GM12878 (cell line): ENCODE measurements at regions not wholly inside any gene's neighbourhood (a gene's known extent, or its start where the extent isn't known, plus 50 kb on each side); places are given as distances from the start of the nearest gene placed in this dataset.

Source experiments
- ATAC-seq: fragments of 200-7000 bp; cut with Tn5 transposase; 3 replicates; pipeline ENCODE4 v1.9.1; 2020; ENCODE audit warnings: mild to moderate bottlenecking, moderate library complexity
- BruUV-seq: library from RNA; stranded (reverse); fragments of 400-500 nt; replicated peaks from 2 replicates; lab custom pipeline; 2021; lab: Mats Ljungman, UMichigan
- CTCF ChIA-PET: fragments of 300-600 bp; sonication (Branson Sonifier 250); formaldehyde crosslinking; extraction: SDS; loops from one replicate; lab custom pipeline; 2021; ENCODE audit warnings: inconsistent platforms; lab: Yijun Ruan, JAX
- POLR2A ChIA-PET: fragments of 350-600 bp; formaldehyde crosslinking; extraction: SDS; loops from one replicate; lab custom pipeline; 2021; ENCODE audit warnings: inconsistent platforms; lab: Charles Lee
- RAD21 ChIA-PET: fragments of 300-600 bp; sonication (Branson Sonifier 250); formaldehyde crosslinking; loops from one replicate; lab custom pipeline; 2023; ENCODE audit warnings: antibody characterized with exemption; ENCODE audit not compliant: unreplicated experiment; lab: Charles Lee
- SMC1A ChIA-PET: fragments of 300-600 bp; sonication (Branson Sonifier 250); formaldehyde crosslinking; loops from one replicate; lab custom pipeline; 2023; ENCODE audit not compliant: unreplicated experiment, uncharacterized antibody; lab: Charles Lee
- DNase-seq: peaks from one replicate; pipeline ENCODE4 v3.0.0-alpha.2; 2011; ENCODE audit warnings: low read depth, low spot score
- FAIRE-seq: peaks from 3 replicates; lab custom pipeline; 2011; peaks lifted over from hg19 to GRCh38; lab: Jason Lieb, UNC
- H2AFZ ChIP-seq: 2 replicates; pipeline ENCODE4 v1.6.0; 2011; ENCODE audit warnings: low read depth, low read length, control low read depth; ENCODE audit not compliant: control insufficient read depth
- H3K27ac ChIP-seq: 2 replicates; pipeline ENCODE4 v1.5.1; 2011; ENCODE audit warnings: control low read depth; ENCODE audit not compliant: control insufficient read depth, insufficient read depth
- H3K27me3 ChIP-seq, 2 experiments: replicated peaks in 1 of 2; 2 replicates each; pipeline versions ENCODE4 v1.6.0 to v1.6.1; 2011; ENCODE audit warnings: low read length in 1 of 2; ENCODE audit not compliant: control insufficient read depth in 2 of 2, insufficient read depth in 2 of 2
- H3K36me3 ChIP-seq, 2 experiments: 2 replicates each; pipeline ENCODE4 v1.5.1; 2011; ENCODE audit warnings: low read length in 1 of 2; ENCODE audit not compliant: control insufficient read depth in 2 of 2, insufficient read depth in 2 of 2
- H3K4me1 ChIP-seq: 2 replicates; pipeline ENCODE4 v1.6.1; 2011; ENCODE audit warnings: mild to moderate bottlenecking, low read length, moderate library complexity, mixed read lengths; ENCODE audit not compliant: control insufficient read depth, insufficient read depth
- H3K4me2 ChIP-seq: 2 replicates; pipeline ENCODE4 v1.6.0; 2011; ENCODE audit warnings: control low read depth; ENCODE audit not compliant: control insufficient read depth, insufficient read depth
- H3K4me3 ChIP-seq: fragments of 200-600 bp; sonication (generic); 2 replicates; pipeline ENCODE4 v1.5.1; 2016
- H3K79me2 ChIP-seq: 2 replicates; pipeline ENCODE4 v1.6.0; 2011; ENCODE audit warnings: low read length; ENCODE audit not compliant: control insufficient read depth, insufficient read depth
- H3K9ac ChIP-seq: 2 replicates; pipeline ENCODE4 v1.8.0; 2011; ENCODE audit warnings: low read length, control low read depth, mixed read lengths; ENCODE audit not compliant: control insufficient read depth, insufficient read depth
- H3K9me3 ChIP-seq: replicated peaks from 3 replicates; pipeline ENCODE4 v1.5.1; 2011; ENCODE audit warnings: mild to moderate bottlenecking, low read length; ENCODE audit not compliant: control insufficient read depth, insufficient read depth
- H4K20me1 ChIP-seq: 2 replicates; pipeline ENCODE4 v1.6.0; 2011; ENCODE audit not compliant: control insufficient read depth, insufficient read depth
- CBX3 ChIP-seq: fragments of 200-600 bp; sonication (generic); IDR thresholded peaks from 2 replicates; pipeline ENCODE4 v1.6.1; 2016; ENCODE audit warnings: low read depth, borderline replicate concordance
- DPF2 ChIP-seq: fragments of 450-650 bp; IDR thresholded peaks from 2 replicates; pipeline ENCODE4 v1.6.1; 2017; ENCODE audit warnings: mild to moderate bottlenecking
- ETV6 ChIP-seq, 2 experiments: fragments of 450-650 bp in 1 of 2; IDR thresholded peaks in 1 of 2; conservative IDR thresholded peaks in 1 of 2; 2 replicates each; pipeline ENCODE4 v1.6.1; 2014; ENCODE audit warnings: antibody characterized with exemption in 1 of 2, borderline replicate concordance in 1 of 2, low read depth in 1 of 2, mild to moderate bottlenecking in 1 of 2, moderate library complexity in 1 of 2
- IKZF2 ChIP-seq, 2 experiments: fragments of 450-650 bp; IDR thresholded peaks; 2 replicates each; pipeline ENCODE4 v1.6.1; 2017; ENCODE audit warnings: mild to moderate bottlenecking in 2 of 2, moderate library complexity in 2 of 2
- KDM1A ChIP-seq: fragments of 200-600 bp; sonication (generic); IDR thresholded peaks from 2 replicates; pipeline ENCODE4 v1.6.1; 2016; ENCODE audit warnings: borderline replicate concordance
- NR2C1 ChIP-seq: fragments of 450-650 bp; IDR thresholded peaks from 2 replicates; pipeline ENCODE4 v1.6.1; 2017; ENCODE audit warnings: antibody characterized with exemption, mild to moderate bottlenecking, moderate library complexity
- RFX5 ChIP-seq: IDR thresholded peaks from 2 replicates; pipeline ENCODE4 v1.6.1; 2011; ENCODE audit warnings: low read depth, low read length, improper control_type of control experiment
- RUNX3 ChIP-seq: IDR thresholded peaks from 2 replicates; pipeline ENCODE4 v1.6.1; 2012; ENCODE audit warnings: low read length, inconsistent platforms
- SMC3 ChIP-seq: IDR thresholded peaks from 2 replicates; pipeline ENCODE4 v1.6.1; 2011; ENCODE audit warnings: low read length, improper control_type of control experiment, borderline replicate concordance
- TCF12 ChIP-seq: IDR thresholded peaks from 2 replicates; pipeline ENCODE4 v1.6.1; 2011; ENCODE audit warnings: low read depth, mild to moderate bottlenecking, low read length
- ZNF24 ChIP-seq: fragments of 450-650 bp; IDR thresholded peaks from 2 replicates; pipeline ENCODE4 v1.6.1; 2017; ENCODE audit warnings: antibody characterized with exemption, mild to moderate bottlenecking
- ZNF274 ChIP-seq: IDR thresholded peaks from one replicate; pipeline ENCODE4 v1.8.0; 2011; ENCODE audit not compliant: insufficient read length, insufficient read depth
- ZNF622 ChIP-seq: fragments of 450-650 bp; IDR thresholded peaks from 2 replicates; pipeline ENCODE4 v1.6.1; 2017; ENCODE audit warnings: mild to moderate bottlenecking, inconsistent platforms
- WGBS: methylation state at CpG from one replicate; pipeline ENCODE4 v1.1.6; 2016; ENCODE audit warnings: low lambda C conversion rate; ENCODE audit not compliant: insufficient replicate concordance, insufficient coverage; ENCODE audit errors: missing lambda C conversion rate; 5-methylcytosine and 5-hydroxymethylcytosine counted together
- in situ Hi-C: fragments of 300-500 bp; cut with MboI; formaldehyde crosslinking; loops from 9 replicates; pipeline ENCODE4 v1.14.3; 2018; ENCODE audit warnings: mixed read lengths
- intact Hi-C: fragments of 100-400 bp; cut with micrococcal nuclease; formaldehyde crosslinking; loops from one replicate; pipeline ENCODE4 v1.14.2; 2022; ENCODE audit not compliant: unreplicated experiment
- TF ChIP-seq, protein P1 (sequence below): fragments of 450-650 bp; IDR thresholded peaks from 2 replicates; pipeline ENCODE4 v1.6.1; 2017; ENCODE audit warnings: mild to moderate bottlenecking, low read depth, inconsistent platforms; ENCODE audit not compliant: poor library complexity, severe bottlenecking
- TF ChIP-seq, protein P2 (sequence below): fragments of 450-650 bp; IDR thresholded peaks from 2 replicates; pipeline ENCODE4 v1.6.1; 2017; ENCODE audit warnings: mild to moderate bottlenecking, moderate library complexity
- TF ChIP-seq, protein P3 (sequence below): fragments of 450-650 bp; IDR thresholded peaks from 2 replicates; pipeline ENCODE4 v1.6.1; 2016; ENCODE audit warnings: mild to moderate bottlenecking

DNA sequence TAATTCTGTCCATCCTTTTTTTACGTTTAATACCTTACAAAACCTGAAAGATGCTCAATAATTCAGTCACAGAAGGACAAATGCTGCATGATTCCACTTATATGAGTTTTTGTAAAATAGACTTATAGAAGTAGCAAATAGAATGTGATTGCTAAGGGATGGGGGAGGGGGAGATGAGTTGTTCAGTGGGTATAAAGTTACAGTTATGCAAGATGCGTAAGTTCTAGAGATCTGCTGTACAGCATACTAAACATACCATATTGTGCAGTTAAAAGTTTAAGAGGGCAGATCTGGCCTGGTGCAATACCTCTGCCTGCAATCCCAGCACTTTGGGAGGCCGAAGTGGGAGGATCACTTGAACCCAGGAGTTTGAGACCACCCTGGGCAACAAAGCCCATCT lies 78.8 kb downstream of the TET3 start (continued):
- TF ChIP-seq, protein P1, sequence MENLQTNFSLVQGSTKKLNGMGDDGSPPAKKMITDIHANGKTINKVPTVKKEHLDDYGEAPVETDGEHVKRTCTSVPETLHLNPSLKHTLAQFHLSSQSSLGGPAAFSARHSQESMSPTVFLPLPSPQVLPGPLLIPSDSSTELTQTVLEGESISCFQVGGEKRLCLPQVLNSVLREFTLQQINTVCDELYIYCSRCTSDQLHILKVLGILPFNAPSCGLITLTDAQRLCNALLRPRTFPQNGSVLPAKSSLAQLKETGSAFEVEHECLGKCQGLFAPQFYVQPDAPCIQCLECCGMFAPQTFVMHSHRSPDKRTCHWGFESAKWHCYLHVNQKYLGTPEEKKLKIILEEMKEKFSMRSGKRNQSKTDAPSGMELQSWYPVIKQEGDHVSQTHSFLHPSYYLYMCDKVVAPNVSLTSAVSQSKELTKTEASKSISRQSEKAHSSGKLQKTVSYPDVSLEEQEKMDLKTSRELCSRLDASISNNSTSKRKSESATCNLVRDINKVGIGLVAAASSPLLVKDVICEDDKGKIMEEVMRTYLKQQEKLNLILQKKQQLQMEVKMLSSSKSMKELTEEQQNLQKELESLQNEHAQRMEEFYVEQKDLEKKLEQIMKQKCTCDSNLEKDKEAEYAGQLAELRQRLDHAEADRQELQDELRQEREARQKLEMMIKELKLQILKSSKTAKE = no peak

DNA sequence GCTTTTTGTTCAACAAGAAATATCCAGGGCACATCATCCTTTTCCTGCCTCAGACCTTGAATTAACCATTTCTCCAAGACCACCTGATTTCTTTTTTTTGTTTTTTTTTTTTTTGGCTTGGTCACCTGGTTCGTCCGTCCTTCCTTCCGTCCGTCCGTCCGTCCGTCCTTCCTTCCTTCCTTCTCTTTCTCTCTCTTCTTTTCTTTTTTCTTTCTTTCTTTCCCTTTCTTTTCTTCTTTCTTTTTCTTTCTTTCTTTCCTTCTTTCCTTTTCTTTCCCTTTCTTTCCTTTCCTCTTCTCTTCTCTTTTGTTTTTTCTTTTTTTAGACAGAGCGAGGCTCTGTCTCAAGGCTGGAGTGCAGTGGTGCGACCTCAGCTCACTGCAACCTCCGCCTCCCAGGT lies 80.7 kb downstream of the TET3 start:
- FAIRE-seq (no peak), DNase-seq (no peak), ATAC-seq (no peak)
- WGBS = 65% methylated on average over 10 of the region's 10 CpGs
- ChIA-PET RAD21 (interaction anchor here (0.6 kb wide), 1 partner anchor 317 kb away, joined by 3 read pairs; no protein-coding TSS in a partner anchor), CTCF (interaction anchor here (0.7 to 2.0 kb wide), 2 partner anchors 10 to 77 kb away, joined by 3 to 7 read pairs; no protein-coding TSS in a partner anchor), POLR2A (interaction anchor here (0.7 kb wide), 1 partner anchor 142 kb away, joined by 3 read pairs; no protein-coding TSS in a partner anchor), SMC1A (interaction anchor here (0.5 to 2.5 kb wide), 7 partner anchors 8 to 78 kb away, joined by 3 to 11 read pairs (median 4); no protein-coding TSS in a partner anchor)
- Histone ChIP-seq H3K4me3 (no peak overlapping the region), H3K9ac (no peak overlapping the region), H3K27ac (no peak overlapping the region), H3K79me2 (peaks cover 31% of the 10 kb centered on the region), H3K4me2 (no peak overlapping the region), H3K36me3 (peaks cover 0 to 12% of the 10 kb centered on the region in 2 experiments; a peak in 2 of 4 replicates), H3K9me3 (no peaks in the 10 kb centered on the region; the same call in 2 of the 3 replicates), H2AFZ (no peak overlapping the region), H3K27me3 (no peaks in the 10 kb centered on the region), H4K20me1 (no peaks in the 10 kb centered on the region), H3K4me1 (no peaks in the 10 kb centered on the region)
- BruUV-seq = no TSS peak
- in situ Hi-C loops (no loop called here), intact Hi-C loops (no loop called here)
- TF ChIP-seq KDM1A (no peak), DPF2 (no peak), NR2C1 (no peak), TCF12 (no peak), ZNF24 (no peak), SMC3 (no peak), RFX5 (no peak), ZNF622 (no peak), IKZF2 (IDR thresholded peaks at IDR 0.05) (no peak), RUNX3 (no peak), CBX3 (no peak), ETV6 (conservative IDR thresholded peaks at IDR 0.05 in 1 of 2, IDR thresholded peaks at IDR 0.05 in 1 of 2; ENCODE audit: borderline replicate concordance in 1 of 2, low read depth in 1 of 2) (no peak), ZNF274 (no peak)
- TF ChIP-seq, protein P2, sequence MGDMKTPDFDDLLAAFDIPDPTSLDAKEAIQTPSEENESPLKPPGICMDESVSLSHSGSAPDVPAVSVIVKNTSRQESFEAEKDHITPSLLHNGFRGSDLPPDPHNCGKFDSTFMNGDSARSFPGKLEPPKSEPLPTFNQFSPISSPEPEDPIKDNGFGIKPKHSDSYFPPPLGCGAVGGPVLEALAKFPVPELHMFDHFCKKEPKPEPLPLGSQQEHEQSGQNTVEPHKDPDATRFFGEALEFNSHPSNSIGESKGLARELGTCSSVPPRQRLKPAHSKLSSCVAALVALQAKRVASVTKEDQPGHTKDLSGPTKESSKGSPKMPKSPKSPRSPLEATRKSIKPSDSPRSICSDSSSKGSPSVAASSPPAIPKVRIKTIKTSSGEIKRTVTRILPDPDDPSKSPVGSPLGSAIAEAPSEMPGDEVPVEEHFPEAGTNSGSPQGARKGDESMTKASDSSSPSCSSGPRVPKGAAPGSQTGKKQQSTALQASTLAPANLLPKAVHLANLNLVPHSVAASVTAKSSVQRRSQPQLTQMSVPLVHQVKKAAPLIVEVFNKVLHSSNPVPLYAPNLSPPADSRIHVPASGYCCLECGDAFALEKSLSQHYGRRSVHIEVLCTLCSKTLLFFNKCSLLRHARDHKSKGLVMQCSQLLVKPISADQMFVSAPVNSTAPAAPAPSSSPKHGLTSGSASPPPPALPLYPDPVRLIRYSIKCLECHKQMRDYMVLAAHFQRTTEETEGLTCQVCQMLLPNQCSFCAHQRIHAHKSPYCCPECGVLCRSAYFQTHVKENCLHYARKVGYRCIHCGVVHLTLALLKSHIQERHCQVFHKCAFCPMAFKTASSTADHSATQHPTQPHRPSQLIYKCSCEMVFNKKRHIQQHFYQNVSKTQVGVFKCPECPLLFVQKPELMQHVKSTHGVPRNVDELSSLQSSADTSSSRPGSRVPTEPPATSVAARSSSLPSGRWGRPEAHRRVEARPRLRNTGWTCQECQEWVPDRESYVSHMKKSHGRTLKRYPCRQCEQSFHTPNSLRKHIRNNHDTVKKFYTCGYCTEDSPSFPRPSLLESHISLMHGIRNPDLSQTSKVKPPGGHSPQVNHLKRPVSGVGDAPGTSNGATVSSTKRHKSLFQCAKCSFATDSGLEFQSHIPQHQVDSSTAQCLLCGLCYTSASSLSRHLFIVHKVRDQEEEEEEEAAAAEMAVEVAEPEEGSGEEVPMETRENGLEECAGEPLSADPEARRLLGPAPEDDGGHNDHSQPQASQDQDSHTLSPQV = no peak
- TF ChIP-seq, protein P3, sequence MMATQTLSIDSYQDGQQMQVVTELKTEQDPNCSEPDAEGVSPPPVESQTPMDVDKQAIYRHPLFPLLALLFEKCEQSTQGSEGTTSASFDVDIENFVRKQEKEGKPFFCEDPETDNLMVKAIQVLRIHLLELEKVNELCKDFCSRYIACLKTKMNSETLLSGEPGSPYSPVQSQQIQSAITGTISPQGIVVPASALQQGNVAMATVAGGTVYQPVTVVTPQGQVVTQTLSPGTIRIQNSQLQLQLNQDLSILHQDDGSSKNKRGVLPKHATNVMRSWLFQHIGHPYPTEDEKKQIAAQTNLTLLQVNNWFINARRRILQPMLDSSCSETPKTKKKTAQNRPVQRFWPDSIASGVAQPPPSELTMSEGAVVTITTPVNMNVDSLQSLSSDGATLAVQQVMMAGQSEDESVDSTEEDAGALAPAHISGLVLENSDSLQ = no peak
